Neural crest cell (in vitro differentiated cells): ENCODE measurements at regions not wholly inside any gene's neighbourhood (a gene's known extent, or its start where the extent isn't known, plus 50 kb on each side); places are given as distances from the start of the nearest gene placed in this dataset.

Experiments used
- DNase-seq: peaks from one replicate; pipeline ENCODE4 v3.0.0; 2021; ENCODE audit warnings: low read depth, mixed read lengths, low spot score
- H3K27ac Mint-ChIP-seq: one replicate; pipeline ENCODE4 v1.8.0; 2021; ENCODE audit warnings: mild to moderate bottlenecking, mixed read lengths; ENCODE audit not compliant: unreplicated experiment
- H3K27me3 Mint-ChIP-seq: 2 replicates; pipeline ENCODE4 v1.8.0; 2021; ENCODE audit warnings: low read depth, mild to moderate bottlenecking, mixed read lengths
- H3K36me3 Mint-ChIP-seq: 2 replicates; pipeline ENCODE4 v1.8.0; 2021; ENCODE audit warnings: low read depth, mild to moderate bottlenecking, mixed read lengths
- H3K4me1 Mint-ChIP-seq: 2 replicates; pipeline ENCODE4 v1.8.0; 2021; ENCODE audit warnings: mixed read lengths
- H3K4me3 Mint-ChIP-seq: one replicate; pipeline ENCODE4 v1.8.0; 2021; ENCODE audit warnings: mild to moderate bottlenecking, mixed read lengths
- H3K9me3 Mint-ChIP-seq: 2 replicates; pipeline ENCODE4 v1.8.0; 2021; ENCODE audit warnings: mixed read lengths
- TF ChIP-seq, protein P1 (sequence below): fragments of 200-600 bp; sonication (generic); conservative IDR thresholded peaks from 2 replicates; pipeline ENCODE4 v1.5.0; 2021; ENCODE audit warnings: antibody characterized with exemption, mild to moderate bottlenecking

DNA sequence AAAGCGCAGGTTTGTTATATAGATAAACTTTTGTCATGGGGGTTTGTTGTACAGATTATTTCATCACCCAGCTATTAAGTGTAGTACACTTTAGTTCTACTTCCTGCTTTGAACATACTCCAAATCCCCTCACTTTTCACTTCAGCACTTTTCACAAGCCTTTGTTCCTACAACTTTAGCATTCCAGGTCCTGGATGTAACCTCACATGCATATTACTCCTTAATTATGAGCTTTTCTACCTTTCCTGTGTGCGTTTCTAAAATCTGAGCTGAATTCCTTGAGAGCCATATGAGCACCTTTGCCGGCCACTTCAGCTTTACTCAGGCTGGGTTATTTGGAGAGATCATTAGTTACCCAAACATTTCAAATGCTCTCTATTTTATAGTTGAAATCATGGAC lies 179.2 kb upstream of the TNFAIP3 start:
- Mint-ChIP-seq H3K36me3 (no peaks in the 10 kb centered on the region), H3K9me3 (peaks cover 4% of the 10 kb centered on the region), H3K4me1 (peaks cover 4% of the 10 kb centered on the region), H3K27me3 (no peaks in the 10 kb centered on the region), H3K27ac (no peak overlapping the region), H3K4me3 (no peak overlapping the region)
- no peak for DNase-seq
- TF ChIP-seq, protein P1, sequence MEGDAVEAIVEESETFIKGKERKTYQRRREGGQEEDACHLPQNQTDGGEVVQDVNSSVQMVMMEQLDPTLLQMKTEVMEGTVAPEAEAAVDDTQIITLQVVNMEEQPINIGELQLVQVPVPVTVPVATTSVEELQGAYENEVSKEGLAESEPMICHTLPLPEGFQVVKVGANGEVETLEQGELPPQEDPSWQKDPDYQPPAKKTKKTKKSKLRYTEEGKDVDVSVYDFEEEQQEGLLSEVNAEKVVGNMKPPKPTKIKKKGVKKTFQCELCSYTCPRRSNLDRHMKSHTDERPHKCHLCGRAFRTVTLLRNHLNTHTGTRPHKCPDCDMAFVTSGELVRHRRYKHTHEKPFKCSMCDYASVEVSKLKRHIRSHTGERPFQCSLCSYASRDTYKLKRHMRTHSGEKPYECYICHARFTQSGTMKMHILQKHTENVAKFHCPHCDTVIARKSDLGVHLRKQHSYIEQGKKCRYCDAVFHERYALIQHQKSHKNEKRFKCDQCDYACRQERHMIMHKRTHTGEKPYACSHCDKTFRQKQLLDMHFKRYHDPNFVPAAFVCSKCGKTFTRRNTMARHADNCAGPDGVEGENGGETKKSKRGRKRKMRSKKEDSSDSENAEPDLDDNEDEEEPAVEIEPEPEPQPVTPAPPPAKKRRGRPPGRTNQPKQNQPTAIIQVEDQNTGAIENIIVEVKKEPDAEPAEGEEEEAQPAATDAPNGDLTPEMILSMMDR = no peak

DNA sequence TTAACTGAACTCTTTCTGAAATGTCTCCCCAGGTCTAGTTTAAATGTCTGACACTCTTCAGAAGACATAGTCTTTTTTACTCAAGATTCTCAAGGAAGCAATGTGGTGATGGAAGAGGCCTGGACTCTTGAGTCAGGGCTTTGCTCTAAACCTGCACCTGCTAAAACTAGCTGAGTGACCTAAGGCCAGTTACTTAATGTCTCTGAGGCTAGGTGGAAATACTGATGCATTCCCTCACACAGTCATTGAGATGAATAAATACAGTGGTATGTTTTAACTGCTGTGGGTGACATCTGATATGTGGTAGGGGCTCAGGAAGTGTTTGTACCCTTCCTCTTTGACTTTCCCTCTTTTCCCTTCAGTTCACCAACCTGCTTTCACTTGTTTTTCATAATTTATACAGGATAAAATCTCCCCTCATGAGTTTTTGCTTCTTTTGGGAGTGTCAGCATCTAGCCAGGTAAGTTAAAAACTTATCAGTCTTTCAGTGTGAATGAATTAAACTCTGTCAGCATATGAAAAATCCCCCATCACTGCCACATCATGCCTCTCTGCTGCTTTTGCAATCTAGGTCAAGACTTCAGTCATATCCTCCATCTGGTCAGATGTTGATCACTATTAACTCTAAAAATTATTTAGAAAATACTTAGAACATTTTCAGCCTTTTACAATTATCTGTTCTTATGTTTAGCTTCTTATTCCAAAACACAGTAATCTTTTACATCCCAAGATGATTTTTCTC lies 178.7 kb upstream of the TNFAIP3 start:
- Mint-ChIP-seq H3K4me1 (peaks cover 9% of the 10 kb centered on the region), H3K27me3 (no peaks in the 10 kb centered on the region), H3K9me3 (peaks cover 4% of the 10 kb centered on the region), H3K27ac (no peak overlapping the region), H3K4me3 (no peak overlapping the region), H3K36me3 (no peaks in the 10 kb centered on the region)
- TF ChIP-seq, protein P1 = no peak
- no peak for DNase-seq

DNA sequence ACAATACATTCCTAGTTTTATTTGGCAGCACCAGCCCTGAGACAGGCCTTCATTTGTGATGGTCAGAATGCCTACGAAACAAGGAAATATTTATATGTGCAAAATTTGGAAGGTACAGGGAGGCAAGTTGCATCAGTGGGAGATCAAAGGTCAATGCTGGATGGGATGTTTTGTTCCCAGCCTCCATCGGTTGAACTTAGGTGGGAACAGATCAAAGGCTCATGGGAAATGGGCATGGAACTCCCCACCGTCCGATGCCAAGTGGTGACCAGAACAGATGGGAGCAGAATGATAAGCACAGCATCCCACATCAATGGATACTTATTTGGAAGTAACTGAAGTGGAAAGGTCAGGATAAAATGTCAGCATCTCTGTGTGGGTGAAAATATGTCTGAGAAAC lies 177.7 kb upstream of the TNFAIP3 start:
- peaks cover 19% of the 10 kb centered on the region for H3K4me1 Mint-ChIP-seq
- no peaks in the 10 kb centered on the region for H3K36me3 Mint-ChIP-seq
- H3K27me3 Mint-ChIP-seq = no peaks in the 10 kb centered on the region
- DNase-seq = no peak
- no peak overlapping the region for H3K4me3 Mint-ChIP-seq
- peaks cover 4% of the 10 kb centered on the region for H3K9me3 Mint-ChIP-seq
- no peak overlapping the region for H3K27ac Mint-ChIP-seq
- TF ChIP-seq, protein P1 = no peak

DNA sequence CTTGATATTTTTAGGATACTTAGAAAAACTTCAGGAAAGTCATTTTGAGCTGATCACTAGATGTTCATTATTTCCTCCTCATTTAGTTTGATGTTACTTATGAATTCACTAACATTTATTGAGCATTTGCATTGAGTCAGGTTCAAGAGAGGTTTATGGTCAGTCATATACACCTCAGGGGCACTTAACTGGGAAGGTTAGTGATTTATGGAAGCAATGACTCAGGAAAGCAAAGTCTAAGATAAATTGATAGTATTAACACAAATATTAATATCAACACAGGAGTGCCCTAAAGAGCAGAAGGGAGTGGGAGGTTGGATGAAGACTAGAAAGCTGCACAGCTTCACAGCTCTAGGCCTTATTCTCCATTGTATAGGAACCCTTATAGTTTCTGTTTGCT lies 177.0 kb upstream of the TNFAIP3 start:
- TF ChIP-seq, protein P1 = no peak
- Mint-ChIP-seq H3K9me3 (peaks cover 4% of the 10 kb centered on the region), H3K36me3 (no peaks in the 10 kb centered on the region), H3K27ac (no peak overlapping the region), H3K4me1 (peaks cover 21% of the 10 kb centered on the region), H3K4me3 (no peak overlapping the region), H3K27me3 (no peaks in the 10 kb centered on the region)
- DNase-seq = no peak

DNA sequence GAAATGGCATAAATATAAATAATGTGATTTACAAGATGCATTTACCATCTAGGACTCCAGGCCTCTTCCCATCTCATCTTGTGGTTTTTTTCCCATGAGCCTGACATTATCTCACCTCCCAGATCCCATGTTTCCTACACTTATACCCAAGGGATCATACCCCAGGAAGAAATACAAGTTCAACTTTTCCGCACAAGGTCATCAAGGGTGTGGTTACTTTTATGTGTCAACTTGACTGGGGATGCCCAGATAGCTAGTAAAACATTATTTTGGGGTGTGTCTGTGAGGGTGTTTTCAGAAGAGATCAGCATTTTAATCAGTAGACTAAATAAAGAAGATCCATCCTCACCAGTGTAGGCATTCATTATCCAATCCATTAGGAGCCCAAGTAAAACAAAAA lies 176.3 kb upstream of the TNFAIP3 start:
- Mint-ChIP-seq H3K4me3 (no peak overlapping the region), H3K27ac (no peak overlapping the region), H3K4me1 (peaks cover 27% of the 10 kb centered on the region), H3K9me3 (peaks cover 4% of the 10 kb centered on the region), H3K27me3 (no peaks in the 10 kb centered on the region), H3K36me3 (no peaks in the 10 kb centered on the region)
- DNase-seq = no peak
- TF ChIP-seq, protein P1 = no peak
